ENCODE measurements at regions not wholly inside any gene's neighbourhood (a gene's known extent, or its start where the extent isn't known, plus 50 kb on each side); places are given as distances from the start of the nearest gene placed in this dataset.

DNA sequence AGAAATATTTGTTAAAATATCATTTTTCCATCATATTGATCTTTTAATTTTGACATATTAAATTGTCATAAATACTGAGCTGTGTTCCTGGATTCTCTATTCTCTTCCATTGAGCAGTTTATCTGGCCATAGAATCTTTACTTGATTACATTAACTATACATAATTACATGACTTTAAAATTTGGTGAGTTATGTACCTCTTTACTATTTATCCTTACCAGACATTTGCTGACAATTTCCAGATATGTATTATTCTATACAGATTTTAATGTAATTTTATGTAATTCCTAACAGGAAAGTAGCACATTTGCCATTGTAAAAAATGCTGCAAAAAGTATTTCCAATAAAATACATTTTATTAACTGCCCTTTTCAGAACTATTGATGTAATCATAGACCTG lies 770.3 kb downstream of the KCTD16 start:
- TF ChIP-seq RARB (CRISPR knock-in tag; IDR thresholded peaks at IDR 0.05) = no peak
- no peak for TF ChIP-seq ZNF565 (CRISPR knock-in tag; conservative IDR thresholded peaks at IDR 0.05; ENCODE audit: low read depth)
